NCI-H446 (cell line): ENCODE measurements at regions not wholly inside any gene's neighbourhood (a gene's known extent, or its start where the extent isn't known, plus 50 kb on each side); places are given as distances from the start of the nearest gene placed in this dataset.

ENCODE experiments used
- DNase-seq, 2 experiments: peaks; one replicate each; lab custom pipeline; 2025; lab: John Stamatoyannopoulos, UW

GRCh38 chr22:42330170-42330569 lies 59.7 kb upstream of the TCF20 start:
- DNase-seq = no peak

GRCh38 chr22:42329504-42329903 lies 59.1 kb upstream of the TCF20 start:
- DNase-seq = no peak

- no peak for DNase-seq
These were observed 58.3 kb upstream of the TCF20 start for GRCh38 chr22:42328784-42329145.

GRCh38 chr22:42328130-42328783 lies 57.8 kb upstream of the TCF20 start:
- no peak for DNase-seq

- no peak for DNase-seq
These were observed 57.1 kb upstream of the TCF20 start for GRCh38 chr22:42327462-42328129.

GRCh38 chr22:42326801-42327200 lies 56.3 kb upstream of the TCF20 start:
- DNase-seq = peak in 1 of 2 experiments; percentile 27

- no peak for DNase-seq
These were observed 55.8 kb upstream of the TCF20 start for GRCh38 chr22:42326301-42326700.

GRCh38 chr22:42324990-42325710 lies 54.7 kb upstream of the TCF20 start:
- no peak for DNase-seq

- DNase-seq = no peak
These were observed 54.1 kb upstream of the TCF20 start for GRCh38 chr22:42324566-42324965.

GRCh38 chr22:42323971-42324370 lies 53.5 kb upstream of the TCF20 start:
- DNase-seq = no peak

- DNase-seq = no peak
These were observed 52.1 kb upstream of the TCF20 start for GRCh38 chr22:42322562-42322926.

GRCh38 chr22:42321908-42322561 lies 51.6 kb upstream of the TCF20 start:
- peak; percentile 70 to 89 for DNase-seq

- no peak for DNase-seq
These were observed 50.3 kb upstream of the TCF20 start for GRCh38 chr22:42320443-42321416.
